Thymus (tissue), 11 donors: ENCODE measurements at regions not wholly inside any gene's neighbourhood (a gene's known extent, or its start where the extent isn't known, plus 50 kb on each side); places are given as distances from the start of the nearest gene placed in this dataset.

ENCODE experiments used
- DNase-seq, 9 donors: peaks; one replicate each; pipeline ENCODE4 v3.0.0-alpha.2; 2013; ENCODE audit warnings: low spot score in 9 of 9, low read depth in 6 of 9, missing footprints in 1 of 9
- H3K27ac ChIP-seq, 2 donors: one replicate each; pipeline ENCODE4 v1.5.1; 2013; ENCODE audit warnings: control low read depth in 1 of 2, low read depth in 1 of 2, low read length in 1 of 2, mild to moderate bottlenecking in 1 of 2, moderate library complexity in 1 of 2
- H3K27me3 ChIP-seq, 2 donors: one replicate each; pipeline ENCODE4 v1.5.1; 2013; ENCODE audit warnings: low read length in 1 of 2; ENCODE audit not compliant: control insufficient read depth in 2 of 2, insufficient read depth in 1 of 2
- H3K36me3 ChIP-seq, 2 donors: one replicate each; pipeline ENCODE4 v1.5.1; 2013; ENCODE audit warnings: low read length in 1 of 2, mild to moderate bottlenecking in 1 of 2, moderate library complexity in 1 of 2; ENCODE audit not compliant: control insufficient read depth in 2 of 2, insufficient read depth in 2 of 2
- H3K4me1 ChIP-seq, 2 donors: one replicate each; pipeline ENCODE4 v1.5.1; 2013; ENCODE audit warnings: low read length in 2 of 2; ENCODE audit not compliant: control insufficient read depth in 2 of 2, insufficient read depth in 2 of 2
- H3K4me3 ChIP-seq, 2 donors: one replicate each; pipeline ENCODE4 v1.5.1; 2013; ENCODE audit warnings: low read length in 2 of 2, control low read depth in 1 of 2, mild to moderate bottlenecking in 1 of 2
- H3K9me3 ChIP-seq, 2 donors: one replicate each; pipeline ENCODE4 v1.5.1; 2013; ENCODE audit warnings: low read length in 1 of 2, mild to moderate bottlenecking in 1 of 2; ENCODE audit not compliant: control insufficient read depth in 2 of 2, insufficient read depth in 1 of 2
- WGBS: extraction: QIAGEN DNeasy Blood & Tissue Kit; methylation state at CpG from one replicate; pipeline ENCODE4 v1.1.7; 2013; 5-methylcytosine and 5-hydroxymethylcytosine counted together
- donor health status: healthy.

- Histone ChIP-seq H3K27ac (no peak overlapping the region), H3K27me3 (peaks cover 0 to 3% of the 10 kb centered on the region in 2 donors), H3K4me3 (no peak overlapping the region), H3K9me3 (no peaks in the 10 kb centered on the region), H3K4me1 (no peaks in the 10 kb centered on the region), H3K36me3 (no peaks in the 10 kb centered on the region)
- 95% methylated on average over 2 of the region's 2 CpGs for WGBS
- no peak for DNase-seq
Measured at GRCh38 chr1:55480029-55480795, 265.0 kb upstream of the USP24 start.

DNA sequence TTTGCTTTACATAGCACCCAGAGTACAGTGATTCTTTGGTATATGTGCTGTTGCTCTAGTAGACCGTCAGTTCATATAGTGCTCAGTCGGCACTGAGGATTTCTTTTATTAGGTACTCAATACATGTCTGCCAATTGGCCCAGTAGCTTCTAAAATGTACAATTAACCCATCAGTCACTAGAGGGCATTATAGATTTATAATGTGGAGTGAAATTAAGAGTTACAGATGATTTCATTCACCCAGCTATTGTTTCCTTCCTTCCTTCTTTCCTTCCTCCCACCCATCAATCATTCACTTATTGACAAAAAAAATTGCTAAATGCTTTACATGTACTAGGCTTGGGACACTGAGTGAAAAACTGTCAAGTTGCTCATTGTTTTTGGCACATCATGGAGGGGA, 263.6 kb upstream of the USP24 start:
- Histone ChIP-seq H3K27ac (no peak overlapping the region), H3K4me1 (no peaks in the 10 kb centered on the region), H3K27me3 (peaks cover 3 to 4% of the 10 kb centered on the region in 2 donors), H3K4me3 (no peak overlapping the region), H3K9me3 (no peaks in the 10 kb centered on the region), H3K36me3 (no peaks in the 10 kb centered on the region)
- WGBS = 92% methylated on average over 2 of the region's 2 CpGs
- peak in 1 of 9 donors; percentile 31 for DNase-seq

DNA sequence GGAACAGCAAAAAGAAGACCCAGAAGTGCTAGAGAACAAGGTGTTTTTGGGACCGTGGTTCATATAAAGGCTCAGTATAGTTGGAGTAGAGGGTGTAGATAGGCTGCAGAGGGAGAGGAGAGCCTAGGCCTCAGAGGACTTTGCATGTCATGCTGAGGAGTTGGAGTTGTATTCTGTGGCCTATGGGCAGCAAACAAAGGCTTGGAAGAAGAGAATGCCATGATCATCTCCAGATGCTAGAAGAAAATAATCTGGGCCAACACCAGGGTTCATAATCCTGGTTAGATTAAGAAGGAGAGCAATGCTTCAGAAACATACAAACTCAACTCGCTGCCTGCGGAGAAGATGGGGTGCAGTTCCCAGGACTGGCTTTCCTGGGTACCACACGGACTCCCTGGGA, 262.8 kb upstream of the USP24 start:
- no peaks in the 10 kb centered on the region for H3K4me1 ChIP-seq
- WGBS = 96% methylated on average over 4 of the region's 4 CpGs
- DNase-seq = no peak

DNA sequence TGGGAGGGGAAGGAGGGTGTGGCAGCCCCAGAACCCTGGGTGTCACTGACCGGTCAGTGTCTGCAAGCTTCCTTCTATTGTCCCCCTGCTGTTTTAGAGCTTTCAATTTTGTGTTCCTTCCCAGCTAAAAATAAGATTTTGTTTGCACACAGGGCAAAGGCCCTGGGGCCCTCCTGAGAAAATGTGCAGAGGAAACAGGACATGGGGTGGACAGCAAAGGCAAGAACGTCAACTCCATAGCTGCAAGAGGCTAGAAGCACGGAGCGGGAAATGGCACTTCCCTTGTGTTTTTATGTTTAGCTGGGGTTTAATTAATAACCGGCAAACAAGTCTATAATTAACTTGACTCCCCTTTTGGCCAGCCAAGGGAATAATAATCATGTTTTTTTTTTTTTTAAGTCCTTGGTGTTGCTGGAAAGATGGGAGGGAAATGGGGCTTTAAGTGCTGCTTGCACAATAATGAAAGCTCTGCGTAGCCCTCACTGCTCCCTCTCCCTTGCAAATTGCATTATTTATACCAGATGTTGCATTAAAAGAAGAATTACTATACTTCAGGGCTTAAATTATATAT, 261.4 kb upstream of the USP24 start:
- H3K36me3 ChIP-seq = no peaks in the 10 kb centered on the region
- H3K27ac ChIP-seq = no peak overlapping the region
- H3K4me1 ChIP-seq = no peaks in the 10 kb centered on the region
- no peaks in the 10 kb centered on the region for H3K9me3 ChIP-seq
- H3K4me3 ChIP-seq = no peak overlapping the region
- DNase-seq = no peak
- WGBS = 98% methylated on average over 6 of the region's 6 CpGs
- H3K27me3 ChIP-seq = peaks cover 3 to 4% of the 10 kb centered on the region in 2 donors

More for the DNA sequence above, 262.8 kb upstream of the USP24 start:
- no peaks in the 10 kb centered on the region for H3K36me3 ChIP-seq
- no peak overlapping the region for H3K27ac ChIP-seq
- H3K4me3 ChIP-seq = no peak overlapping the region
- H3K9me3 ChIP-seq = no peaks in the 10 kb centered on the region
- peaks cover 3 to 4% of the 10 kb centered on the region in 2 donors for H3K27me3 ChIP-seq

GRCh38 chr1:55474168-55474786, 259.1 kb upstream of the USP24 start:
- WGBS = 16% methylated on average over 1 of the region's 1 CpG
- H3K36me3 ChIP-seq = no peaks in the 10 kb centered on the region
- H3K9me3 ChIP-seq = no peaks in the 10 kb centered on the region
- no peaks in the 10 kb centered on the region for H3K4me1 ChIP-seq
- peaks cover 3 to 4% of the 10 kb centered on the region in 2 donors for H3K27me3 ChIP-seq
- no peak overlapping the region for H3K27ac ChIP-seq
- no peak for DNase-seq
- no peak overlapping the region for H3K4me3 ChIP-seq

GRCh38 chr1:55473661-55474060, 258.5 kb upstream of the USP24 start:
- no peak for DNase-seq
- no peaks in the 10 kb centered on the region for H3K9me3 ChIP-seq
- H3K4me3 ChIP-seq = no peak overlapping the region
- 98% methylated on average over 2 of the region's 2 CpGs for WGBS
- H3K27ac ChIP-seq = no peak overlapping the region
- H3K36me3 ChIP-seq = no peaks in the 10 kb centered on the region
- H3K27me3 ChIP-seq = peaks cover 3 to 4% of the 10 kb centered on the region in 2 donors
- H3K4me1 ChIP-seq = peaks cover 0 to 3% of the 10 kb centered on the region in 2 donors

DNA sequence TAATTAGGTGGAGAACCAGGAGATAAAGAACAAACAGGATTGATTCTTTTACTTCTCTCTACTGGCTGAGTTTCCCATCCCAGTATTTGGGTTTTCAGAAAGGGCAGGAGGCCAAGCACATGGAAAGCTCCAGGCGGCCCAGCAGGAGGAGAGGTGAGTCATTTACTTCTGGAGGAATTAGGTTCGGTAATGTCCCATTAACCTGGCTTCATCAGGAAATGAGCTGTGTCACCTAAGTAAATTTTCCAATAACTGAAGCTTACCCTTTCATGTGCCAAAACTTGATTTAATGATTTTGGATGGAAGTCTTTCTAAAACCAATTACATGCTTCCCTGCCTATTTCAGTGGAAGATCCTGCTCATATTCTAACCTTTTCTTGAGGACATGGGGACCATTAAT, 257.6 kb upstream of the USP24 start:
- Histone ChIP-seq H3K27me3 (peaks cover 3 to 4% of the 10 kb centered on the region in 2 donors), H3K4me1 (peaks cover 0 to 10% of the 10 kb centered on the region in 2 donors), H3K9me3 (no peaks in the 10 kb centered on the region), H3K36me3 (no peaks in the 10 kb centered on the region), H3K4me3 (no peak overlapping the region), H3K27ac (no peak overlapping the region)
- WGBS = 95% methylated on average over 2 of the region's 2 CpGs
- DNase-seq = no peak

GRCh38 chr1:55472115-55472514, 257.0 kb upstream of the USP24 start:
- Histone ChIP-seq H3K27me3 (peaks cover 3 to 4% of the 10 kb centered on the region in 2 donors), H3K9me3 (no peaks in the 10 kb centered on the region), H3K36me3 (no peaks in the 10 kb centered on the region), H3K4me3 (no peak overlapping the region), H3K4me1 (peaks cover 0 to 10% of the 10 kb centered on the region in 2 donors), H3K27ac (no peak overlapping the region)
- WGBS = 100% methylated on average over 1 of the region's 1 CpG
- no peak for DNase-seq

- no peaks in the 10 kb centered on the region for H3K9me3 ChIP-seq
- H3K4me3 ChIP-seq = no peak overlapping the region
- H3K36me3 ChIP-seq = no peaks in the 10 kb centered on the region
- H3K4me1 ChIP-seq = peaks cover 14 to 29% of the 10 kb centered on the region in 2 donors
- peaks cover 0 to 2% of the 10 kb centered on the region in 2 donors for H3K27me3 ChIP-seq
- H3K27ac ChIP-seq = peak overlapping the region in 1 of 2 donors; percentile 8
- 83% methylated on average over 7 of the region's 7 CpGs for WGBS
- DNase-seq = no peak
Measured at GRCh38 chr1:55468142-55468795, 253.1 kb upstream of the USP24 start.
